Keratinocyte (primary cell): ENCODE measurements at regions not wholly inside any gene's neighbourhood (a gene's known extent, or its start where the extent isn't known, plus 50 kb on each side); places are given as distances from the start of the nearest gene placed in this dataset.

Experiments
- DNase-seq: peaks from one replicate; pipeline ENCODE4 v3.0.0-alpha.2; 2011; ENCODE audit warnings: low read depth, missing footprints, low spot score
- FAIRE-seq: peaks from 2 replicates; lab custom pipeline; 2011; peaks lifted over from hg19 to GRCh38; lab: Jason Lieb, UNC
- H2AFZ ChIP-seq: 2 replicates; pipeline ENCODE4 v1.6.0; 2012; ENCODE audit warnings: low read length, control low read depth, inconsistent platforms; ENCODE audit not compliant: control insufficient read depth
- H3K27ac ChIP-seq: 2 replicates; pipeline ENCODE4 v1.5.1; 2011; ENCODE audit warnings: low read length; ENCODE audit not compliant: control insufficient read depth, insufficient read depth
- H3K27me3 ChIP-seq: 3 replicates; pipeline ENCODE4 v1.6.0; 2011; ENCODE audit warnings: low read length; ENCODE audit not compliant: control insufficient read depth, insufficient read depth; ENCODE audit errors: extremely low read depth
- H3K36me3 ChIP-seq, 2 experiments: 2 replicates in 1 of 2; 3 replicates in 1 of 2; pipeline ENCODE4 v1.5.1; 2011; ENCODE audit warnings: low read length in 2 of 2, mild to moderate bottlenecking in 1 of 2; ENCODE audit not compliant: control insufficient read depth in 2 of 2, insufficient read depth in 2 of 2; ENCODE audit errors: extremely low read depth in 1 of 2
- H3K4me1 ChIP-seq: 3 replicates; pipeline ENCODE4 v1.5.1; 2011; ENCODE audit warnings: low read length; ENCODE audit not compliant: control insufficient read depth, insufficient read depth; ENCODE audit errors: extremely low read depth
- H3K4me2 ChIP-seq: 3 replicates; pipeline ENCODE4 v1.6.0; 2011; ENCODE audit warnings: low read depth, low read length; ENCODE audit not compliant: control insufficient read depth, insufficient read depth; ENCODE audit errors: extremely low read depth
- H3K4me3 ChIP-seq, 3 experiments: fragments of 200-600 bp in 1 of 3; sonication (generic) in 1 of 3; 2 replicates in 2 of 3; 3 replicates in 1 of 3; pipeline ENCODE4 v1.5.1; 2011 to 2016; ENCODE audit warnings: low read length in 3 of 3, mild to moderate bottlenecking in 3 of 3, control low read depth in 2 of 3, inconsistent platforms in 1 of 3, low read depth in 1 of 3, mixed read lengths in 1 of 3, mixed run types in 1 of 3, moderate library complexity in 1 of 3; ENCODE audit not compliant: control insufficient read depth in 2 of 3, insufficient read depth in 2 of 3; ENCODE audit errors: extremely low read depth in 1 of 3
- H3K79me2 ChIP-seq: 2 replicates; pipeline ENCODE4 v1.6.0; 2012; ENCODE audit warnings: low read length; ENCODE audit not compliant: control insufficient read depth, insufficient read depth
- H3K9ac ChIP-seq: 3 replicates; pipeline ENCODE4 v1.6.0; 2011; ENCODE audit warnings: low read length; ENCODE audit not compliant: control insufficient read depth, insufficient read depth; ENCODE audit errors: extremely low read depth
- H3K9me1 ChIP-seq: 3 replicates; pipeline ENCODE4 v1.6.0; 2011; ENCODE audit warnings: low read length; ENCODE audit not compliant: control insufficient read depth, insufficient read depth; ENCODE audit errors: extremely low read depth
- H3K9me3 ChIP-seq: 2 replicates; pipeline ENCODE4 v1.5.1; 2012; ENCODE audit warnings: low read depth, low read length; ENCODE audit not compliant: control insufficient read depth
- H4K20me1 ChIP-seq: 3 replicates; pipeline ENCODE4 v1.6.0; 2011; ENCODE audit warnings: low read length; ENCODE audit not compliant: control insufficient read depth, insufficient read depth; ENCODE audit errors: extremely low read depth
- EZH2 ChIP-seq: IDR thresholded peaks from one replicate; pipeline ENCODE4 v1.6.1; 2012; ENCODE audit warnings: inconsistent platforms, mild to moderate bottlenecking, low read length, moderate library complexity
- dilution Hi-C: fragments of 300-500 bp; cut with MboI; formaldehyde crosslinking; loops from one replicate; pipeline ENCODE4 v1.7.0; 2020; ENCODE audit warnings: low sequenced_read_pairs; ENCODE audit not compliant: extremely low pct_ligation_motif_present
- TF ChIP-seq, protein P1 (sequence below), 3 experiments: IDR thresholded peaks in 1 of 3; conservative IDR thresholded peaks in 1 of 3; optimal IDR thresholded peaks in 1 of 3; 2 replicates in 2 of 3; 3 replicates in 1 of 3; pipeline versions ENCODE3 to v1.5.1; 2011; ENCODE audit warnings: low read length in 3 of 3, mild to moderate bottlenecking in 3 of 3, moderate library complexity in 2 of 3, control low read depth in 1 of 3, inconsistent platforms in 1 of 3; ENCODE audit not compliant: insufficient read depth in 2 of 3; ENCODE audit errors: extremely low read depth in 1 of 3

DNA sequence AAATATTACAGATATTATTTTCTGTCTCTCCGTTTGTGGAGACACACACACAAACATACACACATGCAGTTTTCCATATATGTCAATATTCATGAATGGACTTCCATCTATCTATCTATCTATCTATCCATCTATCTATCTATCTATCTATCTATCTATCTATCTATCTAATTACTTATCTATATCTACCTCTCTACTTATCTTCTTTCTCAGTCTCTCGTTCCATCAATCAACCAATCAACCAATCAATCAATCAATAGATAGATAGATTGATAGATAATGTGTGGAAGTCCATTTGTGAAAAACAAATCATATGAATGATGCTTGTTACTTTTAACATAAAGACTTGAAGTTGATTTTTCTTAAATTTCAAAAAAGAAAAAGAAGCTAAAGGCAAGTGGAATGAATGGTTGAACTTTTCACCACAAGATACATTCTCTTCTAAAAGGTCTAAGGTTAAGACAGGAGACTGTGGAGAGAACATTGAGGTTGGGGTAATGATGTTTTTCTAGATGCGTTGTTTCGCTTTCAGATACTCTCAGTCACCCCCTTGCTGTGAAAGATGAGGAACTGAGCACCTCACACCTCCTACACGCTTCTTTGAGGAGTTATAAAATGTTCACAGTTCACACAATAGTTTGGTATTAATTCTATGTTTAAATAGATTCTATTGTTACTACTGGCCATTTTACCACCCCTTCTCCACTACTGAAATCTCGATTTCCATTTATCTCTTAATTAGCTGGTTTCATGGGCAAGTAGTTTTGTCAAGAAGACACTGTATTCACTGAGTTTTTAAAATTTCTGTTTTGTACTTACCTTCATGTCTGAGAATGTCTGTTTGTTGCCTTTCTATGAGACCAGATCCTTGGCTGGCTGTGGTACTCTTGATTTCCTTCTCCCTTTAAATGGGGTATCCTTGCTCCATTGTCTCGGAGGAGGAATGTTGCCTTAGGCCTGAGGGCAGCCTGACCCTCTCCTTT is 114.1 kb downstream of the EMX2 start:
- Histone ChIP-seq H3K9me1 (no peaks in the 10 kb centered on the region), H3K4me3 (no peak overlapping the region), H3K9me3 (peaks cover 5% of the 10 kb centered on the region), H3K79me2 (no peaks in the 10 kb centered on the region), H3K4me1 (peaks cover 10% of the 10 kb centered on the region), H3K36me3 (no peaks in the 10 kb centered on the region), H2AFZ (no peak overlapping the region), H3K9ac (no peak overlapping the region), H3K4me2 (no peak overlapping the region), H3K27me3 (no peaks in the 10 kb centered on the region), H3K27ac (no peak overlapping the region), H4K20me1 (no peaks in the 10 kb centered on the region)
- TF ChIP-seq, protein P1, sequence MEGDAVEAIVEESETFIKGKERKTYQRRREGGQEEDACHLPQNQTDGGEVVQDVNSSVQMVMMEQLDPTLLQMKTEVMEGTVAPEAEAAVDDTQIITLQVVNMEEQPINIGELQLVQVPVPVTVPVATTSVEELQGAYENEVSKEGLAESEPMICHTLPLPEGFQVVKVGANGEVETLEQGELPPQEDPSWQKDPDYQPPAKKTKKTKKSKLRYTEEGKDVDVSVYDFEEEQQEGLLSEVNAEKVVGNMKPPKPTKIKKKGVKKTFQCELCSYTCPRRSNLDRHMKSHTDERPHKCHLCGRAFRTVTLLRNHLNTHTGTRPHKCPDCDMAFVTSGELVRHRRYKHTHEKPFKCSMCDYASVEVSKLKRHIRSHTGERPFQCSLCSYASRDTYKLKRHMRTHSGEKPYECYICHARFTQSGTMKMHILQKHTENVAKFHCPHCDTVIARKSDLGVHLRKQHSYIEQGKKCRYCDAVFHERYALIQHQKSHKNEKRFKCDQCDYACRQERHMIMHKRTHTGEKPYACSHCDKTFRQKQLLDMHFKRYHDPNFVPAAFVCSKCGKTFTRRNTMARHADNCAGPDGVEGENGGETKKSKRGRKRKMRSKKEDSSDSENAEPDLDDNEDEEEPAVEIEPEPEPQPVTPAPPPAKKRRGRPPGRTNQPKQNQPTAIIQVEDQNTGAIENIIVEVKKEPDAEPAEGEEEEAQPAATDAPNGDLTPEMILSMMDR (optimal IDR thresholded peaks at IDR 0.05 in 1 of 3, IDR thresholded peaks at IDR 0.05 in 1 of 3, conservative IDR thresholded peaks at IDR 0.05 in 1 of 3; ENCODE audit: extremely low read depth in 1 of 3, insufficient read depth in 2 of 3, low read length in 3 of 3): no peak
- no peak for TF ChIP-seq EZH2
- dilution Hi-C loops: no loop called here
- FAIRE-seq (peak; percentile 9), DNase-seq (no peak)

DNA sequence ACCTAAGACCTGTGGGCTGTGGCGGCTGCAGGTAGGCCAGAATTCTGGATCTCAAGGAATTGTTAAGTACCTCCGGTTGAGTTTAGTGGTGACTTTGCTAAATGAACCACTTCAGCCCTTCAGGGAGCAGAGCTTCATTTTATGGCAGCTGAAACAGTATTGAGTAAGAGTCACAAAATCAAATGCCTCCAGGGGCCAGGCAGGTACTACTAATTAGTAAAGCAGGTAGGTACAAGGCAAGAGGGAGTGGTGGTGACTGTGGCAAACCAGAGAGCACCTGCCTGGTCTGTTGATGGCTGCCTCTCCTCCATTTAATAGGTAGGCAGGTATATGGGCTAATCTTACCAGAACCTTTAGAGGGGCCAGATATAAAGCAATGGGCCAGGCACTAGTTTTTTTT is 118.8 kb downstream of the EMX2 start:
- dilution Hi-C loops: no loop called here
- FAIRE-seq: no peak

More for the DNA sequence above, 118.8 kb downstream of the EMX2 start:
- H3K27me3 ChIP-seq: no peaks in the 10 kb centered on the region
- H3K9me3 ChIP-seq: no peaks in the 10 kb centered on the region
- no peaks in the 10 kb centered on the region for H3K79me2 ChIP-seq
- H3K9me1 ChIP-seq: no peaks in the 10 kb centered on the region
- TF ChIP-seq, protein P1 (optimal IDR thresholded peaks at IDR 0.05 in 1 of 3, IDR thresholded peaks at IDR 0.05 in 1 of 3, conservative IDR thresholded peaks at IDR 0.05 in 1 of 3; ENCODE audit: extremely low read depth in 1 of 3, insufficient read depth in 2 of 3, low read length in 3 of 3): no peak
- no peak for TF ChIP-seq EZH2
- no peaks in the 10 kb centered on the region for H3K36me3 ChIP-seq
- H3K4me1 ChIP-seq: no peaks in the 10 kb centered on the region
- DNase-seq: no peak
- H2AFZ ChIP-seq: no peak overlapping the region
- no peak overlapping the region for H3K9ac ChIP-seq
- H4K20me1 ChIP-seq: no peaks in the 10 kb centered on the region
- no peak overlapping the region for H3K4me2 ChIP-seq
- no peak overlapping the region for H3K27ac ChIP-seq
- no peak overlapping the region for H3K4me3 ChIP-seq
